GM20000 (cell line): ENCODE measurements at regions not wholly inside any gene's neighbourhood (a gene's known extent, or its start where the extent isn't known, plus 50 kb on each side); places are given as distances from the start of the nearest gene placed in this dataset.
"Not testable (repeated sequence)": the region's sequence is repeated elsewhere in the genome, so short reads cannot be mapped to it uniquely, and the experiment has no call there.

ENCODE experiments used
- DNase-seq: peaks from one replicate; pipeline ENCODE4 v3.0.0; 2012; ENCODE audit warnings: low spot score
- TF ChIP-seq, protein P1 (sequence below): IDR thresholded peaks from 2 replicates; pipeline ENCODE4 v1.5.1; 2012; ENCODE audit warnings: mild to moderate bottlenecking, control low read depth; ENCODE audit errors: extremely low read depth, missing control alignments

DNA sequence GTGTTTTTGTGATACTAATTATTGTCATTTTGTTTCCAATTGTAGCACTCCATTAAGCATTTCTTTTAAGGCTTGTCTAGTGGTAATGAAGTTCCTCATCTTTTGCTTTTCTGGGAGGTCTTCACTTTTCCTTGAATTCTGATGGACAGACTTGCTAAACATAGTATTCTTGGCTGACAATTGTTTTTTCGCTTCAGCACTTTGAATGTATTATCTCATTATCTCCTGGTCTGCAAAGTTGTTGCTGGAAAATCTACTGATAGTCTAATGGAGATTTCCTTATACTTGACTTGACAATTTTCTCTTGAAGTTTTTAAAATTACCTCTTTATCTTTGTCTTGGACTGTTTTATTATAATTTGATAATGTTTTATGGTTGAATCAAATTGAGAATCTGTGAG lies 147.5 kb downstream of the FAM174A start:
- no peak for DNase-seq
- TF ChIP-seq, protein P1, sequence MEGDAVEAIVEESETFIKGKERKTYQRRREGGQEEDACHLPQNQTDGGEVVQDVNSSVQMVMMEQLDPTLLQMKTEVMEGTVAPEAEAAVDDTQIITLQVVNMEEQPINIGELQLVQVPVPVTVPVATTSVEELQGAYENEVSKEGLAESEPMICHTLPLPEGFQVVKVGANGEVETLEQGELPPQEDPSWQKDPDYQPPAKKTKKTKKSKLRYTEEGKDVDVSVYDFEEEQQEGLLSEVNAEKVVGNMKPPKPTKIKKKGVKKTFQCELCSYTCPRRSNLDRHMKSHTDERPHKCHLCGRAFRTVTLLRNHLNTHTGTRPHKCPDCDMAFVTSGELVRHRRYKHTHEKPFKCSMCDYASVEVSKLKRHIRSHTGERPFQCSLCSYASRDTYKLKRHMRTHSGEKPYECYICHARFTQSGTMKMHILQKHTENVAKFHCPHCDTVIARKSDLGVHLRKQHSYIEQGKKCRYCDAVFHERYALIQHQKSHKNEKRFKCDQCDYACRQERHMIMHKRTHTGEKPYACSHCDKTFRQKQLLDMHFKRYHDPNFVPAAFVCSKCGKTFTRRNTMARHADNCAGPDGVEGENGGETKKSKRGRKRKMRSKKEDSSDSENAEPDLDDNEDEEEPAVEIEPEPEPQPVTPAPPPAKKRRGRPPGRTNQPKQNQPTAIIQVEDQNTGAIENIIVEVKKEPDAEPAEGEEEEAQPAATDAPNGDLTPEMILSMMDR, result no peak

DNA sequence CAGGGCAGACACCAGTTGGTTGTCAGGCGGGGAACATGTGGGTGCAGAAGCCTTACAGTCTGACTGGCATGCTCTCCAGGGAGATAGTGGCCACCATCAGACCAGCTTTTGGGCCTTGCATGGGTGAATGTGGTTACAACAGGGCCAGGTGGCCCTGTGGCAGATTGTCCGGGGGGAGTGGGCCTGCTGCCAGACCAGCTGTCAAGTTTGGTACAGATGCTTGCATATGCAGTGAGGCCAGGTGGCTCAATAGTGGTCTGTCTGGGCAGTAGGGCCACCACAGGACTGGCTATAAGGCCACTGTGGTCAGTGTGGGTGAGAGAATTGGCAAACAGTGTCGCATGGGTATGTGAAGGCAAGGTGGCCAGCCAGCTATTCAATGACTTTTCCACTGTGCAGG lies 148.7 kb downstream of the FAM174A start:
- TF ChIP-seq, protein P1, result no peak
- DNase-seq, result no peak

DNA sequence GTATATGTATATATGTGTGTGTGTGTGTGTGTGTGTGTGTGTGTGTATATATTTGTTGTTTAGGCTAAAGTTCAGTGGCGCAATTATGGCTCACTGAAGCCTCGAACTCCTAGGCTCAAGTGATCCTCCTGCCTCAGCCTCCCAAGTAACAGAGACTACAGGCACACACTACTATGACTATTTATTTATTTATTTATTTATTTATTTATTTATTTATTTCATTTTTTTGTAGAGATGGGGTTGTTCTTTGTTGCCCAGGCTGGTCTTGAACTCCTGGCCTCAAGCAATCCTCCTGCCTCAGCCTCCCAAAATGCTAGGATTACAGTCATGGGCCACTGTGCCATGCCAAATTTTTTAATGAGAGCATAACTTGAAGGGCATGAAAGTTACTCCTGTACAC lies 149.9 kb downstream of the FAM174A start:
- DNase-seq, result not testable (repeated sequence)

DNA sequence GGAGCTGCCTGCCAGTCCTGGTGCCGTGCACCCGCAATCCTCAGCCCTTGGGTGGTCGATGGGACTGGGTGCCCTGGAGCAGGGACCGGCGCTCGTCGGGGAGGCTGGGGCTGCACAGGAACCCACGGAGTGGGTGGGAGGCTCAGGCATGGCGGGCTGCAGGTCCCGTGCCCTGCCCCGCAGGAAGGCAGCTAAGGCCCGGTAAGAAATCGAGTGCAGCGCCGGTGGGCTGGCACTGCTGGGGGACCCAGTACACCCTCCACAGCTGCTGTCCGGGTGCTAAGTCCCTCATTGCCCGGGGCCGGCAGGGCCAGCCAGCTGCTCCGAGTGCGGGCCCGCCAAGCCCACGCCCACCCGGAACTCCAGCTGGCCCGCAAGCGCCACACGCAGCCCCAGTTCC lies 153.7 kb downstream of the FAM174A start:
- not testable (repeated sequence) for DNase-seq

DNA sequence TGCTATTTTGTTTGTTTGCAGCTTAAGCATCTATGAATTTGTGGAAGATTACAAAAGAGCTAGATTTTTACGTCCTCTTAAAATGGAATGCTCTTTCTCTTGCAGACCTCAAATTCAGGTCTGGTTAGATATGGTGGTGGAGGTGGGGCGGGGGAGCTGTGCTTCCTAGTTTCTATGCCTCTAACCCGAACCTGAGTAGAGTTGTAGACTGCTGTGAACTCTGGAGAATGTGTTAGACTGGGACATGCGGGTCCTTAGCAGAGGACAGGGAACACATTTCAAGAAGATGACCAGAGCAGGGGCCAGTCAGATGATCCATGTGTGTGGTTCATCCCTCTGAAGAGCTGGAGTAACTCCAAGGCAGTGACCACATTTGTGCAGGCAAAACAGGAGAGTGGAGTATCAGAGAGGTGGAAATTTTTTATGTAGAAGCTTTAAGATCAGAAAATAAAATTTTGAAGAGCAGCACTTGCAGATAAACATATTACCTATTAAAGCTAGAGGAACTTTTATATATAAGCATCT lies 154.9 kb downstream of the FAM174A start:
- no peak for DNase-seq
- TF ChIP-seq, protein P1, result no peak

DNA sequence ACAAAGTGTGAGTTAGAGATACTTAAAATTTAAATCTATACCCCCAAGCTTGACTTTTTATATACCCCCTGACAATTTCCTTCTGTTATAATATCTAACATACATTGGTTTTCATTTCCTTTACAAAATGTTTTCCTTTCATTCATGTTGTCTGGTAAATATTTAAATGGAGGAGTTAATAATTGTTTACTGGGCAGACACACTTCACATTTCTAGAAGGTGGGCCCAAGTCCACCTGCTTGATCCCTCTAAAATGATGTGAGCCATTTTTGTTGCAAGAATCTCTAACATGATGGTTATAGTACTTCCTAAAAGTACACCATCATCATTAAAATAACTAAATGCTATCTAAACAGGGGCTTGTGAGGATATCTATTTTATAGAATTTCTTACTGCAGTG lies 155.9 kb downstream of the FAM174A start:
- TF ChIP-seq, protein P1, result no peak
- DNase-seq, result no peak

DNA sequence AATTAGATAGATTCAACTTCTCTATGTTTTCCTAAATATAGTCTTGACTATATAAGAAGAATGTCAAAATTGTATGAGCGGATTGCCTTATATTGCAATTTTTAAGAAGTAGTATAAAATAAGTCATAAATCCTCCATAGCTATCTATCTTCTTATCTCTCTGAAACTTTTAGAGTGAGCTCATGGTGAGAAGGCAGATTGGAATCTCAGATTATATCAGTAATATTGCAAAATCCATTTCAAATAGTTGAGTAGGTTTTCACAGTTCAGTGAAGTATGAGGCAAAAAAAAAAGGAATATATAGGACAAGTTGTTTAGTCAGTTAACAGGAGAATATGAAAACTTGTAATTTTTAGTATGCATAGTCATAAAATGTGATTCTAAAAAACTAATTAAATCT lies 156.4 kb downstream of the FAM174A start:
- DNase-seq, result no peak
- TF ChIP-seq, protein P1, result no peak

DNA sequence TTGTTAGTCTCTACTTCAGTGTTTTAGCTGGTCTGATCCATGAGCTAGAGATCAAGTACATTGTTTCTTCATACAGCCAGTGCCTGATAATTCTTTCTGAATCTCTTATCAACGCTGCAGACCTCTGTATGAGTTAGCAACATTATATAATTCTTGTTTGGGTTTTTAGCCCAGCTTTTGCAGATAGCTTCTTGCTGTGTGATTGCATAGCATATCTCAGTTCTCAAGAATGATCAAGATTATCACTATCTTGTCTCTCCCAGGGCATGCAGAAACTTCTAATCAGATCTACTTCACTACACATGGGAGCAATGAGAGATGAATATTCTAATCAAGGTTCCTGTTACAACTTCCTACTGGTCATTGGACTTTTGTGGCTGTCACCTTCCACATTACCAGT lies 158.3 kb downstream of the FAM174A start:
- TF ChIP-seq, protein P1, result no peak
- DNase-seq, result no peak

DNA sequence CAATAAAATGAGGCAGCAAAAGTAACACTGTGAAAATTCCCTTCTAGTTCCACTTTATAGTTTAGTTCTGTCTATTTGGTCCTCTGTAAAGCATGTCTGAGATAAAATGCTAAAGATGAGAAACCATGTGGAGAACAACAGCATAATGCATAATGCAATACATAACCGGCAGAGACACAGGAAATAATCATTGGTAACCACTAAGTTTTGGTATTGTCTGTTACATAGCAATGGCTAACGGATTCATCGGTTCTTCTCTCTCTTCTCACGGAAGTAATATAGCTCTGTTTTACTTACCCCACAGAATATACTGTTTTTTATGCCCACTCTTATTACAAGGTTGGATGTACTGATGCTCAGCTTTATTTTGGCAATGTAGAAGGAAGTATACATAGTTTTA lies 158.9 kb downstream of the FAM174A start:
- TF ChIP-seq, protein P1, result no peak

More for the DNA sequence above, 158.9 kb downstream of the FAM174A start:
- DNase-seq, result no peak
